ENCODE measurements at regions not wholly inside any gene's neighbourhood (a gene's known extent, or its start where the extent isn't known, plus 50 kb on each side); places are given as distances from the start of the nearest gene placed in this dataset.
"Not testable (repeated sequence)": the region's sequence is repeated elsewhere in the genome, so short reads cannot be mapped to it uniquely, and the experiment has no call there.

GRCh38 chr14:48751293-48751692, 834.9 kb downstream of the RPS29 start:
- ChIA-PET CTCF (no interaction called here), POLR2A (no interaction called here)

- CTCF ChIA-PET: no interaction called here
These were observed 838.0 kb downstream of the RPS29 start for GRCh38 chr14:48748151-48748675.

GRCh38 chr14:48747561-48748089, 838.6 kb downstream of the RPS29 start:
- ChIA-PET CTCF (no interaction called here), POLR2A (no interaction called here)

More at GRCh38 chr14:48748151-48748675, 838.0 kb downstream of the RPS29 start:
- POLR2A ChIA-PET: no interaction called here

DNA sequence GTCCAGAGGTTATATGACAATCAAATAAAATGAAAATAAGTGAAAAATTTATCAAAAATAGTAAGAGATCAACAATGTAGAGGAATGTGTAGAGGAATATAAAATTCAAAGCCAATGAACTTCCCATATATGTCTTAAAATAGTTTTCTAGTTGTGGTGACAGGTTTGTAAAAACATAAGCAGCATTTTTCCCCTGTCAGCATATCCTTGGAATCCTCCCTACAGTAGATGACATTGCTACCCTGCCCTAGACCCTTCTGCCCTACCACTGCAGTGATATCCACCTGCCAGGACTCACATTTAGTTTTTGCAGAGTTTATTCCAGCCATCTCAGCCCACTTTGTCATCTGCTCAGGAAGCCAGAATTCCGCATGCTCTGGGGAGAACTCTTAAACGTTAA, 842.0 kb downstream of the RPS29 start:
- POLR2A ChIA-PET: no interaction called here
- CTCF ChIA-PET: no interaction called here

DNA sequence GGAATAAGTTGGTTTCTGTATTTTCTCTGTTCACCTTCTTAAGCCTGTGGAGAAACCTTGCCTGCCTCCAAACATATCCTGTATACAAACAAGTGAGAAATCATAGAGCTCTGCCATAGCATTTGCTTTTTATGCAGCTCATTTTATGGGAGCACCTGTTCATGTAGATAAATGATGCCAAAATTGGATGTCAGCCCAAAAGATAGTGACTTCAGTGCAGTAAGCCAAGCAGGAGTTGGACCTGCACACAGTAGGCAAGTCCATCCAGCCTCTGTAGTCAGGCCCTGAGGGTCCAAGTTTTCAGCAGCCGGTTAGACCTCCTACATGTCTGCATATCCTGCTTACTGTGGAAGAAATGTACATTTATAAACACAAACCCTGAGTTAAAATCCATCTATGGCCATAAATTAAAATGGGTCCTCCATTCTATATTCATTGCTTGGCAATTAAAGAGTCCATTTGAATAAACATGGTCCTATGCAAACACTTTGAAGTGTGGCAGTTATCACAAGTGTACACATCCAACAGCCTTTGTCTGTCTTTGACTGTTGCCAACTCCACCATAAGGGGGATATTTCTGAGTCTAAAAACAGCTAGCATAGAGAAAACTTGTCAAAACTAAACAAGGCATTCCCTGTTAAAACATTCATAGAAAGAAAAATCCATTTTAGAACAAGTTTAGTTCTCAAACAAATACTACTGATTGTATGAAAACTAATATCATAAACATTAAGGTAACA, 847.8 kb downstream of the RPS29 start:
- ChIA-PET POLR2A (no interaction called here), CTCF (no interaction called here)

- CTCF ChIA-PET: no interaction called here
These were observed 850.6 kb downstream of the RPS29 start for GRCh38 chr14:48735607-48736006.

DNA sequence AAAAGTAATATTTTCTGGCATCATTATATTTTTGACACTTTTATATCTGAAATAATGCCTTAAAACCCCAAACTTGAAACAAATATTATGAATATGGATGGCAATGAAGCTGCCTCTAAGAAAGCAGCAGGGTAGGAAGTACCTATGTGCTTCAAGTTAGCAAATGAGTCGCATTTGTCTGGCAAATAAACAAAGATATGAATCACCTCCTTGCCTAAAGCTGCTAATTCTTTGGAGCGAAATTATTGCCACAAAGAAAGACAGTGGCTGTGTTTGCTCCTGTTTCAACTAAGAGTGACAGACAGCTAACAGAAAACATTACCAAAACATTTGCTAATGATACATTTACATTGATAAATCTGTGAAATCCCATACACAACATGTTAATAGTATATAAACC, 854.9 kb downstream of the RPS29 start:
- POLR2A ChIA-PET: no interaction called here

More at GRCh38 chr14:48735607-48736006, 850.6 kb downstream of the RPS29 start:
- POLR2A ChIA-PET: no interaction called here

DNA sequence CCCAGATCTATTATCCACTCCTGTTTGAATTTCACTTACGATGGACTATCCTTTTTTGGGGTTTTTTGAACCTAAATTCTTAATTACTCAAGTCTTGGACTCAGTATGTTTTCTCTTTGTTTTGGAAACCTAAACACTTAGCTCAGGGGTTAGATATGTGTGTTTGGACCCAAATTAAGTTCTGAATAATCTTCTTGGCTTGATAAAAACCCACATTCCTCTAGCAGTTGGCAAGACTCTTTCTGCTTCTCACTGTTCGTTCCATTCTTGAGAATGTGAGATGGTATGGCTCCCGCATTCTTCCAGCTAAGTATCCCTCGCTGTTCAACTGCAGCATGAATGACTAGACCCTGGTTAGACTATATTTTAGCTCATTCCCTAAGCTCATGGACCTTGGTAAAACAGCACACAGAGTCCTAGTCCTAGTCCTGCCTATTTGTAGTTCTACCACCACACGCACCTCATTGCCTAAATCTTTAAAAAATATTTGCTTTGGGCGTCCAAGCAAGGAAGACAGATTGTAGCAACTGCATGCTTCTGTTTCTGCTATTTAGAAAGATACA, 860.0 kb downstream of the RPS29 start:
- POLR2A ChIA-PET: no interaction called here
- CTCF ChIA-PET: no interaction called here

More for the DNA sequence above, 854.9 kb downstream of the RPS29 start:
- CTCF ChIA-PET: no interaction called here

GRCh38 chr14:48725051-48725734, 861.0 kb downstream of the RPS29 start:
- ChIA-PET CTCF (no interaction called here), POLR2A (no interaction called here)

- POLR2A ChIA-PET: no interaction called here
- CTCF ChIA-PET: no interaction called here
These were observed 862.2 kb downstream of the RPS29 start for GRCh38 chr14:48723841-48724495.

DNA sequence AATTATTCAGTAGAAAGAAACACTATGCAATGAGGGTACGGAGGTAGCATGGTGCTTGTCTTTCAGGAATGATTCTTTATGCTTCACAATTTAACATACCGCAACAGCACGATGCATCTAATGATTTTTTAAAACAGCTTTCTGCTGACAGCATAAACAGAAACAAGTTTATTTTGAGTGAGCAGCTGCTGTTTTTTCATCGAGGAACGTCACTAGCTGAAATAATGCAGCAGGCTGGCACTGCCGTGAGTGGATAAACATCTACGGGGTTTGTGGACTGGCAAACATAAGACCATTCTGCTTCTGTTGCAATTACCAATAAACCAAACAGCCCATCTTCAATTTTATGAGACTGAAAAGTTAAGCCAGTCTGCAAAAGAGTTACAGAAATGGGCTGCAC, 871.8 kb downstream of the RPS29 start:
- ChIA-PET POLR2A (no interaction called here), CTCF (no interaction called here)

DNA sequence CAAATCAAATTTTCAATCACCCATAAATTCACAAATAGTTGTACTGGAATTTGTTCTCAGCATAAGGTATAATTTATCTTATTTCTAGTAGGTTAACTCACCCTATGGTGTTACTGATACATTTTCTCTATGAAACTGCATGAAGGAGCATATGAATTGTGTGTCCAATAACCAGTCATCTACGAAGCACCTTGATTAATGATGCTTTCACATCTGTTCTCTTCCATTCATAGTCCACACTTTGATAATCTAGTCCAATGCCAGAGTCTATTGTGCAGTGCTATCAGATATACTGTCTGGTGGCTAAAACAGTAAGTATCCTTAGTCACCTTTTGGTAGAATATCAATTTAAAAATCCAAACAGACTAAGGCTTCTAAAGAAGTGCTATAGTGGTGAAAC, 876.0 kb downstream of the RPS29 start:
- ChIA-PET CTCF (no interaction called here), POLR2A (no interaction called here)

DNA sequence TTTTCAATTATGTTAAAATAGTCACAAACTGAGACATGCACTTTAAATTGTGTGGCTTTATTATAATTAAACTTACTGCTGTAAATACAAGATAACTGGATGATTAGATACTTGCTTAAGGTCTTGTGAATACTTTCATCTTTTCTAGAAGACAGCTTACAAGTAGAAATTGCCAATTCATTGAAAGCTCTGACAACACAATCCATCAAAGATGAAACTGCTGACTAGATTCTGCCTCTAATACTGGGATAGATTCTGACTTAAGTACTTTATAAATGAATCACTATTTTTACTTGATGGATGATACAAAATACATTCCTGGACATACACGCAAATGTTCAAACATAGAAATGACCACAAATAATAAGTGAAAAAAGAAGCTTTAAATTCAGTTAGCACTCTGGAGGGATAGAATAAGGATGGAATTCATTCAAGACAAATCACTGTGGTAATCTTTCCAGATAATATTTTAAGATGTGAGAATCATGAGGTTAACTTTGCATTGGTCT, 876.8 kb downstream of the RPS29 start:
- ChIA-PET POLR2A (no interaction called here), CTCF (no interaction called here)

- POLR2A ChIA-PET: no interaction called here
- CTCF ChIA-PET: no interaction called here
These were observed 881.5 kb downstream of the RPS29 start for GRCh38 chr14:48704639-48705038.

GRCh38 chr14:48703728-48704467, 882.3 kb downstream of the RPS29 start:
- CTCF ChIA-PET: no interaction called here
- POLR2A ChIA-PET: no interaction called here

DNA sequence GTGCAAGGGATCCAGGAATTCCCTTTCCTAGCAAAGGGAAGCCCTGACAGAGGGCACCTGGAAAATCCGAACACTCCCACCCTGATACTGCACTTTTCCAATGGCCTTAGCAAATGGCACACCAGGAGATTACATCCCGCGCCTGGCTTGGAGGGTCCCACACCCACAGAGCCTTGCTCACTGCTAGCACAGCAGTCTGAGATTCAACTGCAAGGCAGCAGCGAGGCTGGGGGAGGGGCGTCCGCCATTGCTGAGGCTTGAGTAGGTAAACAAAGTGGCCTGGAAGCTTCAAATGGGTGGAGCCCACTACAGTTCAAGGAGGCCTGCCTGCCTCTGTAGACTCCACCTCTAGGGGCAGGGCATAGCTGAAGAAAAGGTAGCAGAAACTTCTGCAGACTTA, 888.8 kb downstream of the RPS29 start:
- CTCF ChIA-PET, POLR2A ChIA-PET: not testable (repeated sequence)

DNA sequence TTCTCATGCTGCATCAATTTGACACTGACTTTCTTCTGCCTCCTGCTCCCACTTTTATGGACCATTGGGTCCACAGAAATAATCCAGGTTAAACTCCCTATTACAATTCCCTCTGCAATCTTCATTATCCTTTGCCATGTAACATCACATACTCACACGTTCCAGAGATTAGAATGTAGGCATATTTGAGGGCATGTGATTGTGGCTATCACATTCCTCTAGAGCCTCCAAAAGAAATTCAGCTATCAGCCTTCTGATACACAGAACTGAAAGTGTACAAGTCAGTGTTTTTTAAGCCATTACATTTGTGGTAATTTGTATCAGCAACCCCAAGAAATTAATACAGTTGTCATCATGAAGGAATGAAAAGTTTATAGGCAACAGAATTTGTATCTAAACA, 892.4 kb downstream of the RPS29 start:
- POLR2A ChIA-PET: no interaction called here
- CTCF ChIA-PET: no interaction called here

DNA sequence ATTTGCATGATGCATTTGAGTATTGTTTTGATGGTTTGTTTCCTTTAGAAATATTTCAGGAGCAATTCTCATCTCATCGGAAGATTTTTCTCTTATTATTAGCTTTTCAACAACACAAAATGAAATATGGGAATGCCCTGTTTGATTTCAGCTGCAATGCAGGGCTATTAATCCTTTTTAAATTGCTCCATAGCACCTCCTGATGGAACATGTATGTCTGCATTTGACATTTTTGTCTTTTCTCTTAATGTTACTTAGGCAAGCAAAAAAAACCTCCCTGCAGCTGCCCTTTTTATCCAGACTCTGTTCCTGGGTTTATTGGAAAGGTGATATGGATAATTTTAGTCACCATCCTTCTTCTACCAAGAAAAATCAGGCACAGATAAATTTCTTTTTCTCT, 895.8 kb downstream of the RPS29 start:
- POLR2A ChIA-PET: no interaction called here
- CTCF ChIA-PET: no interaction called here

- POLR2A ChIA-PET: no interaction called here
- CTCF ChIA-PET: no interaction called here
These were observed 899.5 kb downstream of the RPS29 start for GRCh38 chr14:48686650-48687049.

- POLR2A ChIA-PET: no interaction called here
- CTCF ChIA-PET: no interaction called here
These were observed 913.7 kb downstream of the RPS29 start for GRCh38 chr14:48672506-48672905.
